Fibroblast of lung (primary cell): ENCODE measurements at regions not wholly inside any gene's neighbourhood (a gene's known extent, or its start where the extent isn't known, plus 50 kb on each side); places are given as distances from the start of the nearest gene placed in this dataset.

ENCODE experiments used
- DNase-seq, 2 donors: peaks; one replicate each; pipeline versions ENCODE4 v3.0.0 to v3.0.0-alpha.2; 2010; ENCODE audit warnings: low read depth in 2 of 2
- H2AFZ ChIP-seq: 2 replicates; pipeline ENCODE4 v1.5.1; 2012; ENCODE audit warnings: low read length, control low read depth, inconsistent platforms
- H3K27ac ChIP-seq: 2 replicates; pipeline ENCODE4 v1.5.1; 2011; ENCODE audit warnings: low read length, control low read depth; ENCODE audit not compliant: insufficient read depth
- H3K27me3 ChIP-seq: 2 replicates; pipeline ENCODE4 v1.5.1; 2011; ENCODE audit warnings: mild to moderate bottlenecking, low read length; ENCODE audit not compliant: control insufficient read depth, insufficient read depth
- H3K36me3 ChIP-seq: 2 replicates; pipeline ENCODE4 v1.5.1; 2011; ENCODE audit warnings: low read length; ENCODE audit not compliant: control insufficient read depth, insufficient read depth
- H3K4me1 ChIP-seq: 2 replicates; pipeline ENCODE4 v1.5.1; 2011; ENCODE audit warnings: low read length; ENCODE audit not compliant: control insufficient read depth, insufficient read depth; ENCODE audit errors: extremely low read depth
- H3K4me2 ChIP-seq: 2 replicates; pipeline ENCODE4 v1.5.1; 2011; ENCODE audit warnings: low read length, control low read depth; ENCODE audit not compliant: insufficient read depth; ENCODE audit errors: extremely low read depth
- H3K4me3 ChIP-seq, 4 experiments: fragments of 200-600 bp in 1 of 4; sonication (generic) in 1 of 4; replicated peaks in 1 of 4; 2 replicates each; pipeline ENCODE4 v1.5.1; 2011 to 2016; ENCODE audit warnings: low read length in 4 of 4, low read depth in 3 of 4, mild to moderate bottlenecking in 3 of 4, control low read depth in 2 of 4, inconsistent platforms in 1 of 4, mixed read lengths in 1 of 4; ENCODE audit not compliant: insufficient read depth in 1 of 4; ENCODE audit errors: control extremely low read depth in 1 of 4
- H3K79me2 ChIP-seq: 2 replicates; pipeline ENCODE4 v1.5.1; 2012; ENCODE audit warnings: mild to moderate bottlenecking, low read length, inconsistent platforms; ENCODE audit not compliant: control insufficient read depth, insufficient read depth
- H3K9ac ChIP-seq: 2 replicates; pipeline ENCODE4 v1.5.1; 2011; ENCODE audit warnings: mild to moderate bottlenecking, low read length, control low read depth; ENCODE audit not compliant: insufficient read depth
- H3K9me3 ChIP-seq: 2 replicates; pipeline ENCODE4 v1.5.1; 2012; ENCODE audit warnings: low read depth, low read length; ENCODE audit not compliant: control insufficient read depth, insufficient read depth
- H4K20me1 ChIP-seq: 2 replicates; pipeline ENCODE4 v1.5.1; 2011; ENCODE audit warnings: low read length; ENCODE audit not compliant: control insufficient read depth, insufficient read depth; ENCODE audit errors: extremely low read depth
- CTCF ChIP-seq, 2 donors: IDR thresholded peaks in 1 of 2; conservative IDR thresholded peaks in 1 of 2; 1 replicate in 1 of 2; 2 replicates in 1 of 2; pipeline ENCODE4 v1.5.1; 2011 to 2012; ENCODE audit warnings: low read length in 2 of 2, control low read depth in 1 of 2, inconsistent platforms in 1 of 2, low read depth in 1 of 2, mild to moderate bottlenecking in 1 of 2
- EZH2 ChIP-seq: IDR thresholded peaks from 2 replicates; pipeline ENCODE4 v1.5.1; 2012; ENCODE audit warnings: low read length, control low read depth, mild to moderate bottlenecking; ENCODE audit errors: missing control alignments

- no peaks in the 10 kb centered on the region for H3K9me3 ChIP-seq
- no peaks in the 10 kb centered on the region for H3K79me2 ChIP-seq
- H3K4me3 ChIP-seq, result no peak overlapping the region
- no peak for DNase-seq
- H3K9ac ChIP-seq, result no peak overlapping the region
- H3K27me3 ChIP-seq, result no peaks in the 10 kb centered on the region
- H3K36me3 ChIP-seq, result no peaks in the 10 kb centered on the region
- H3K4me2 ChIP-seq, result no peak overlapping the region
- H3K4me1 ChIP-seq, result no peaks in the 10 kb centered on the region
- H3K27ac ChIP-seq, result no peak overlapping the region
- no peaks in the 10 kb centered on the region for H4K20me1 ChIP-seq
- no peak for TF ChIP-seq CTCF (conservative IDR thresholded peaks at IDR 0.05 in 1 of 2, IDR thresholded peaks at IDR 0.05 in 1 of 2; ENCODE audit: low read depth in 1 of 2, low read length in 2 of 2)
- no peak for TF ChIP-seq EZH2
- H2AFZ ChIP-seq, result no peak overlapping the region
These were observed 562.6 kb upstream of the CFAP20DC start for GRCh38 chr3:59612444-59612715.

- H3K9me3 ChIP-seq, result no peaks in the 10 kb centered on the region
- H4K20me1 ChIP-seq, result no peaks in the 10 kb centered on the region
- H3K9ac ChIP-seq, result no peak overlapping the region
- H3K4me2 ChIP-seq, result no peak overlapping the region
- no peaks in the 10 kb centered on the region for H3K4me1 ChIP-seq
- peak in 1 of 2 donors; percentile 53 for DNase-seq
- no peaks in the 10 kb centered on the region for H3K79me2 ChIP-seq
- no peak overlapping the region for H3K4me3 ChIP-seq
- H2AFZ ChIP-seq, result no peak overlapping the region
- TF ChIP-seq EZH2, result no peak
- no peak for TF ChIP-seq CTCF (conservative IDR thresholded peaks at IDR 0.05 in 1 of 2, IDR thresholded peaks at IDR 0.05 in 1 of 2; ENCODE audit: low read depth in 1 of 2, low read length in 2 of 2)
- no peak overlapping the region for H3K27ac ChIP-seq
- no peaks in the 10 kb centered on the region for H3K36me3 ChIP-seq
- no peaks in the 10 kb centered on the region for H3K27me3 ChIP-seq
These were observed 562.0 kb upstream of the CFAP20DC start for GRCh38 chr3:59611649-59612443.

- Histone ChIP-seq H3K4me3 (no peak overlapping the region), H4K20me1 (no peaks in the 10 kb centered on the region), H3K4me2 (no peak overlapping the region), H3K27me3 (no peaks in the 10 kb centered on the region), H3K36me3 (no peaks in the 10 kb centered on the region), H3K79me2 (no peaks in the 10 kb centered on the region), H3K9me3 (no peaks in the 10 kb centered on the region), H2AFZ (no peak overlapping the region), H3K9ac (no peak overlapping the region), H3K27ac (no peak overlapping the region), H3K4me1 (no peaks in the 10 kb centered on the region)
- peak in 1 of 2 donors; percentile 31 for DNase-seq
- TF ChIP-seq CTCF (conservative IDR thresholded peaks at IDR 0.05 in 1 of 2, IDR thresholded peaks at IDR 0.05 in 1 of 2; ENCODE audit: low read depth in 1 of 2, low read length in 2 of 2) (no peak), EZH2 (no peak)
These were observed 560.0 kb upstream of the CFAP20DC start for GRCh38 chr3:59609657-59610348.
